ENCODE measurements at regions not wholly inside any gene's neighbourhood (a gene's known extent, or its start where the extent isn't known, plus 50 kb on each side); places are given as distances from the start of the nearest gene placed in this dataset.

GRCh38 chr2:168355779-168356476 lies 100.1 kb upstream of the CERS6 start:
- H3K4me3 ChIP-seq (ENCODE audit: low read depth, low read length), result no peak overlapping the region
- DNase-seq (ENCODE audit: low read depth), result no peak
- TF ChIP-seq CTCF (IDR thresholded peaks at IDR 0.05; ENCODE audit: low read depth, low read length, missing control alignments), result no peak

- TF ChIP-seq CTCF (IDR thresholded peaks at IDR 0.05; ENCODE audit: low read depth, low read length, missing control alignments), result no peak
- H3K4me3 ChIP-seq (ENCODE audit: low read depth, low read length), result no peak overlapping the region
- DNase-seq (ENCODE audit: low read depth), result no peak
These were observed 99.6 kb upstream of the CERS6 start for GRCh38 chr2:168356477-168356835.

GRCh38 chr2:168357797-168358472 lies 98.1 kb upstream of the CERS6 start:
- no peak for DNase-seq (ENCODE audit: low read depth)
- no peak overlapping the region for H3K4me3 ChIP-seq (ENCODE audit: low read depth, low read length)
- no peak for TF ChIP-seq CTCF (IDR thresholded peaks at IDR 0.05; ENCODE audit: low read depth, low read length, missing control alignments)

GRCh38 chr2:168359082-168359481 lies 97.0 kb upstream of the CERS6 start:
- H3K4me3 ChIP-seq (ENCODE audit: low read depth, low read length), result no peak overlapping the region
- DNase-seq (ENCODE audit: low read depth), result no peak
- no peak for TF ChIP-seq CTCF (IDR thresholded peaks at IDR 0.05; ENCODE audit: low read depth, low read length, missing control alignments)

GRCh38 chr2:168363347-168364092 lies 92.6 kb upstream of the CERS6 start:
- no peak for DNase-seq (ENCODE audit: low read depth)
- H3K4me3 ChIP-seq (ENCODE audit: low read depth, low read length), result no peak overlapping the region
- TF ChIP-seq CTCF (IDR thresholded peaks at IDR 0.05; ENCODE audit: low read depth, low read length, missing control alignments), result no peak

GRCh38 chr2:168365094-168365621 lies 90.9 kb upstream of the CERS6 start:
- no peak for TF ChIP-seq CTCF (IDR thresholded peaks at IDR 0.05; ENCODE audit: low read depth, low read length, missing control alignments)
- DNase-seq (ENCODE audit: low read depth), result no peak
- no peak overlapping the region for H3K4me3 ChIP-seq (ENCODE audit: low read depth, low read length)
